Gastrocnemius medialis (tissue), 4 donors: ENCODE measurements at regions not wholly inside any gene's neighbourhood (a gene's known extent, or its start where the extent isn't known, plus 50 kb on each side); places are given as distances from the start of the nearest gene placed in this dataset.

Source experiments
- ATAC-seq, 2 donors: fragments of 150-250 bp; one replicate each; pipeline ENCODE4 v1.9.1; 2016
- DNase-seq, 2 donors: peaks; one replicate each; pipeline ENCODE4 v3.0.0-alpha.2; 2019
- H3K27ac ChIP-seq, 4 donors: fragments of 200-600 bp; sonication (generic); 1 replicate in 1 of 4; 2 replicates in 3 of 4; pipeline ENCODE4 v1.5.1; 2016 to 2018; ENCODE audit warnings: mild to moderate bottlenecking in 2 of 4, moderate library complexity in 1 of 4
- H3K27me3 ChIP-seq, 3 donors: fragments of 200-600 bp; sonication (generic) in 2 of 3; 1 replicate in 1 of 3; 2 replicates in 2 of 3; pipeline versions ENCODE4 v1.5.1 to v1.6.0; 2016 to 2019; ENCODE audit warnings: mild to moderate bottlenecking in 1 of 3, moderate library complexity in 1 of 3
- H3K36me3 ChIP-seq, 2 donors: fragments of 200-600 bp; sonication (generic) in 1 of 2; one replicate each; pipeline ENCODE4 v1.5.1; 2017 to 2018
- H3K4me1 ChIP-seq, 2 donors: fragments of 200-600 bp; sonication (generic) in 1 of 2; one replicate each; pipeline ENCODE4 v1.5.1; 2016 to 2017; ENCODE audit warnings: mild to moderate bottlenecking in 2 of 2
- H3K4me3 ChIP-seq, 4 donors: fragments of 200-600 bp; sonication (generic) in 3 of 4; 1 replicate in 1 of 4; 2 replicates in 3 of 4; pipeline ENCODE4 v1.5.1; 2016 to 2019; ENCODE audit warnings: mild to moderate bottlenecking in 2 of 4
- H3K9me3 ChIP-seq, 3 donors: fragments of 200-600 bp; sonication (generic) in 2 of 3; 1 replicate in 1 of 3; 2 replicates in 2 of 3; pipeline ENCODE4 v1.5.1; 2016 to 2019
- CTCF ChIP-seq, 5 experiments: fragments of 450-650 bp in 3 of 5; fragments of 200-600 bp in 2 of 5; sonication (generic) in 2 of 5; IDR thresholded peaks in 4 of 5; conservative IDR thresholded peaks in 1 of 5; 1 replicate in 4 of 5; 2 replicates in 1 of 5; pipeline ENCODE4 v1.5.1; 2016 to 2019; ENCODE audit warnings: antibody characterized with exemption in 5 of 5, mild to moderate bottlenecking in 3 of 5, moderate library complexity in 3 of 5
- POLR2A ChIP-seq, 2 donors: fragments of 450-650 bp; IDR thresholded peaks; one replicate each; pipeline ENCODE4 v1.6.1; 2017; ENCODE audit warnings: antibody characterized with exemption in 2 of 2, mild to moderate bottlenecking in 2 of 2, moderate library complexity in 2 of 2
- in situ Hi-C, 4 donors: fragments of 200-750 bp; cut with MboI; loops; one replicate each; pipeline versions ENCODE4 v1.15.0 to v1.8.0; 2017; ENCODE audit warnings: low sequenced_read_pairs in 4 of 4
- intact Hi-C: fragments of 100-400 bp; cut with DNase I; formaldehyde crosslinking; loops from one replicate; pipeline ENCODE4 v1.15.1; 2023; ENCODE audit warnings: low total_unique reads

- TF ChIP-seq POLR2A (IDR thresholded peaks at IDR 0.05) (no peak), CTCF (IDR thresholded peaks at IDR 0.05 in 4 of 5, conservative IDR thresholded peaks at IDR 0.05 in 1 of 5) (no peak)
- Histone ChIP-seq H3K27me3 (no peaks in the 10 kb centered on the region), H3K4me1 (no peaks in the 10 kb centered on the region), H3K4me3 (no peak overlapping the region), H3K36me3 (no peaks in the 10 kb centered on the region), H3K27ac (no peak overlapping the region), H3K9me3 (no peaks in the 10 kb centered on the region)
- ATAC-seq (no peak), DNase-seq (no peak)
- intact Hi-C loops: no loop called here
- in situ Hi-C loops: no loop called here
These were observed 182.0 kb upstream of the CHRM3 start for GRCh38 chr1:239204401-239204800.

GRCh38 chr1:239197871-239198270, 188.5 kb upstream of the CHRM3 start:
- Histone ChIP-seq H3K4me3 (no peak overlapping the region), H3K4me1 (no peaks in the 10 kb centered on the region), H3K27ac (no peak overlapping the region), H3K36me3 (no peaks in the 10 kb centered on the region), H3K9me3 (no peaks in the 10 kb centered on the region), H3K27me3 (no peaks in the 10 kb centered on the region)
- DNase-seq (no peak), ATAC-seq (no peak)
- intact Hi-C loops: no loop called here
- in situ Hi-C loops: no loop called here
- no peak for TF ChIP-seq CTCF (IDR thresholded peaks at IDR 0.05 in 4 of 5, conservative IDR thresholded peaks at IDR 0.05 in 1 of 5)
- no peak for TF ChIP-seq POLR2A (IDR thresholded peaks at IDR 0.05)

GRCh38 chr1:239189998-239190512, 196.3 kb upstream of the CHRM3 start:
- Histone ChIP-seq H3K27me3 (no peaks in the 10 kb centered on the region), H3K4me3 (no peak overlapping the region), H3K9me3 (no peaks in the 10 kb centered on the region), H3K27ac (no peak overlapping the region), H3K36me3 (no peaks in the 10 kb centered on the region), H3K4me1 (no peaks in the 10 kb centered on the region)
- DNase-seq: no peak
- intact Hi-C loops: no loop called here
- TF ChIP-seq POLR2A (IDR thresholded peaks at IDR 0.05) (no peak), CTCF (IDR thresholded peaks at IDR 0.05 in 4 of 5, conservative IDR thresholded peaks at IDR 0.05 in 1 of 5) (no peak)
- in situ Hi-C loops: no loop called here
- no peak for ATAC-seq

- Histone ChIP-seq H3K36me3 (no peaks in the 10 kb centered on the region), H3K9me3 (no peaks in the 10 kb centered on the region), H3K4me1 (no peaks in the 10 kb centered on the region), H3K4me3 (no peak overlapping the region), H3K27ac (no peak overlapping the region), H3K27me3 (no peaks in the 10 kb centered on the region)
- ATAC-seq: no peak
- in situ Hi-C loops: no loop called here
- no peak for TF ChIP-seq POLR2A (IDR thresholded peaks at IDR 0.05)
- no peak for TF ChIP-seq CTCF (IDR thresholded peaks at IDR 0.05 in 4 of 5, conservative IDR thresholded peaks at IDR 0.05 in 1 of 5)
- intact Hi-C loops: no loop called here
- DNase-seq: no peak
These were observed 199.9 kb upstream of the CHRM3 start for GRCh38 chr1:239186487-239186886.

GRCh38 chr1:239185245-239185619, 201.1 kb upstream of the CHRM3 start:
- no peaks in the 10 kb centered on the region for H3K4me1 ChIP-seq
- DNase-seq (no peak), ATAC-seq (no peak)
- in situ Hi-C loops (no loop called here), intact Hi-C loops (no loop called here)
- H3K9me3 ChIP-seq: no peaks in the 10 kb centered on the region
- H3K27me3 ChIP-seq: no peaks in the 10 kb centered on the region
- H3K36me3 ChIP-seq: no peaks in the 10 kb centered on the region
- H3K27ac ChIP-seq: no peak overlapping the region
- no peak overlapping the region for H3K4me3 ChIP-seq
- TF ChIP-seq CTCF (IDR thresholded peaks at IDR 0.05 in 4 of 5, conservative IDR thresholded peaks at IDR 0.05 in 1 of 5): no peak
- no peak for TF ChIP-seq POLR2A (IDR thresholded peaks at IDR 0.05)
